ENCODE measurements at regions not wholly inside any gene's neighbourhood (a gene's known extent, or its start where the extent isn't known, plus 50 kb on each side); places are given as distances from the start of the nearest gene placed in this dataset.

GRCh38 chr13:57511603-57512002 lies 119.9 kb upstream of the PCDH17 start:
- H3K36me3 ChIP-seq (ENCODE audit: control insufficient read depth, insufficient read depth, low read length): no peaks in the 10 kb centered on the region
- H2AFZ ChIP-seq (ENCODE audit: low read length): no peak overlapping the region

GRCh38 chr13:57527114-57527735 lies 104.3 kb upstream of the PCDH17 start:
- H2AFZ ChIP-seq (ENCODE audit: low read length): no peak overlapping the region
- H3K4me1 ChIP-seq (ENCODE audit: control insufficient read depth, extremely low read depth, insufficient read depth, low read length): no peaks in the 10 kb centered on the region
- no peaks in the 10 kb centered on the region for H3K27me3 ChIP-seq (ENCODE audit: control insufficient read depth, insufficient read depth, low read length)
- no peaks in the 10 kb centered on the region for H3K9me3 ChIP-seq (ENCODE audit: control insufficient read depth, insufficient read depth, low read depth, low read length)
- H4K20me1 ChIP-seq (ENCODE audit: control insufficient read depth, extremely low read depth, insufficient read depth, low read length): no peaks in the 10 kb centered on the region
- H3K4me2 ChIP-seq (ENCODE audit: extremely low read depth, insufficient read depth, low read length): no peak overlapping the region
- no peak overlapping the region for H3K9ac ChIP-seq (ENCODE audit: insufficient read depth, low read length)
- no peak overlapping the region for H3K4me3 ChIP-seq (replicated peaks in 1 of 4; ENCODE audit: control extremely low read depth in 1 of 4, insufficient read depth in 1 of 4, low read depth in 3 of 4, low read length in 4 of 4)
- no peaks in the 10 kb centered on the region for H3K36me3 ChIP-seq (ENCODE audit: control insufficient read depth, insufficient read depth, low read length)
- H3K79me2 ChIP-seq (ENCODE audit: control insufficient read depth, insufficient read depth, low read length): no peaks in the 10 kb centered on the region
- DNase-seq (ENCODE audit: low read depth in 2 of 2): no peak
- H3K27ac ChIP-seq (ENCODE audit: insufficient read depth, low read length): no peak overlapping the region
- TF ChIP-seq CTCF (conservative IDR thresholded peaks at IDR 0.05 in 1 of 2, IDR thresholded peaks at IDR 0.05 in 1 of 2; ENCODE audit: low read depth in 1 of 2, low read length in 2 of 2) (no peak), EZH2 (IDR thresholded peaks at IDR 0.05; ENCODE audit: low read length, missing control alignments) (no peak)

More at GRCh38 chr13:57511603-57512002, 119.9 kb upstream of the PCDH17 start:
- Histone ChIP-seq H3K79me2 (ENCODE audit: control insufficient read depth, insufficient read depth, low read length) (no peaks in the 10 kb centered on the region), H3K27ac (ENCODE audit: insufficient read depth, low read length) (no peak overlapping the region), H3K4me3 (replicated peaks in 1 of 4; ENCODE audit: control extremely low read depth in 1 of 4, insufficient read depth in 1 of 4, low read depth in 3 of 4, low read length in 4 of 4) (no peak overlapping the region), H3K4me1 (ENCODE audit: control insufficient read depth, extremely low read depth, insufficient read depth, low read length) (no peaks in the 10 kb centered on the region), H3K9ac (ENCODE audit: insufficient read depth, low read length) (no peak overlapping the region), H3K9me3 (ENCODE audit: control insufficient read depth, insufficient read depth, low read depth, low read length) (no peaks in the 10 kb centered on the region), H3K27me3 (ENCODE audit: control insufficient read depth, insufficient read depth, low read length) (no peaks in the 10 kb centered on the region), H3K4me2 (ENCODE audit: extremely low read depth, insufficient read depth, low read length) (no peak overlapping the region), H4K20me1 (ENCODE audit: control insufficient read depth, extremely low read depth, insufficient read depth, low read length) (no peaks in the 10 kb centered on the region)
- TF ChIP-seq EZH2 (IDR thresholded peaks at IDR 0.05; ENCODE audit: low read length, missing control alignments) (no peak), CTCF (conservative IDR thresholded peaks at IDR 0.05 in 1 of 2, IDR thresholded peaks at IDR 0.05 in 1 of 2; ENCODE audit: low read depth in 1 of 2, low read length in 2 of 2) (no peak)
- DNase-seq (ENCODE audit: low read depth in 2 of 2): no peak

- Histone ChIP-seq H4K20me1 (ENCODE audit: control insufficient read depth, extremely low read depth, insufficient read depth, low read length) (no peaks in the 10 kb centered on the region), H3K9ac (ENCODE audit: insufficient read depth, low read length) (no peak overlapping the region), H3K4me2 (ENCODE audit: extremely low read depth, insufficient read depth, low read length) (no peak overlapping the region), H3K36me3 (ENCODE audit: control insufficient read depth, insufficient read depth, low read length) (no peaks in the 10 kb centered on the region), H3K79me2 (ENCODE audit: control insufficient read depth, insufficient read depth, low read length) (no peaks in the 10 kb centered on the region), H2AFZ (ENCODE audit: low read length) (no peak overlapping the region), H3K4me1 (ENCODE audit: control insufficient read depth, extremely low read depth, insufficient read depth, low read length) (no peaks in the 10 kb centered on the region), H3K9me3 (ENCODE audit: control insufficient read depth, insufficient read depth, low read depth, low read length) (no peaks in the 10 kb centered on the region), H3K4me3 (replicated peaks in 1 of 4; ENCODE audit: control extremely low read depth in 1 of 4, insufficient read depth in 1 of 4, low read depth in 3 of 4, low read length in 4 of 4) (no peak overlapping the region), H3K27ac (ENCODE audit: insufficient read depth, low read length) (no peak overlapping the region), H3K27me3 (ENCODE audit: control insufficient read depth, insufficient read depth, low read length) (no peaks in the 10 kb centered on the region)
- no peak for TF ChIP-seq EZH2 (IDR thresholded peaks at IDR 0.05; ENCODE audit: low read length, missing control alignments)
- no peak for TF ChIP-seq CTCF (conservative IDR thresholded peaks at IDR 0.05 in 1 of 2, IDR thresholded peaks at IDR 0.05 in 1 of 2; ENCODE audit: low read depth in 1 of 2, low read length in 2 of 2)
- no peak for DNase-seq (ENCODE audit: low read depth in 2 of 2)
Measured at GRCh38 chr13:57531256-57531655, 100.3 kb upstream of the PCDH17 start.
